HL-60 (cell line): ENCODE measurements at regions not wholly inside any gene's neighbourhood (a gene's known extent, or its start where the extent isn't known, plus 50 kb on each side); places are given as distances from the start of the nearest gene placed in this dataset.
"Not testable (repeated sequence)": the region's sequence is repeated elsewhere in the genome, so short reads cannot be mapped to it uniquely, and the experiment has no call there.

Source experiments
- DNase-seq, 2 experiments: peaks; one replicate each; pipeline ENCODE4 v3.0.0-alpha.2; 2010 to 2020; ENCODE audit warnings: low read depth in 1 of 2, low spot score in 1 of 2
- H3K27ac ChIP-seq: fragments of 250-450 bp; sonication (Bioruptor Pico); replicated peaks from 2 replicates; pipeline ENCODE4 v1.5.1; 2020; ENCODE audit warnings: mild to moderate bottlenecking, moderate library complexity
- H3K27me3 ChIP-seq: fragments of 250-450 bp; sonication (Bioruptor Pico); 2 replicates; pipeline ENCODE4 v1.5.1; 2021; ENCODE audit warnings: mild to moderate bottlenecking, moderate library complexity; ENCODE audit not compliant: insufficient read depth, poor library complexity, severe bottlenecking
- H3K4me3 ChIP-seq: replicated peaks from 2 replicates; pipeline ENCODE4 v1.5.1; 2011; ENCODE audit warnings: mild to moderate bottlenecking, control low read depth, low read length; ENCODE audit not compliant: insufficient read depth
- GABPA ChIP-seq: IDR thresholded peaks from 2 replicates; pipeline ENCODE4 v1.6.1; 2012; ENCODE audit warnings: low read depth
- POLR2AphosphoS5 ChIP-seq: IDR thresholded peaks from 2 replicates; pipeline ENCODE4 v1.6.1; 2012; ENCODE audit warnings: low read depth
- SPI1 ChIP-seq: IDR thresholded peaks from 2 replicates; pipeline ENCODE4 v1.6.1; 2012; ENCODE audit warnings: low read depth, mild to moderate bottlenecking, borderline replicate concordance
- TF ChIP-seq, protein P1 (sequence below): IDR thresholded peaks from one replicate; pipeline ENCODE4 v1.5.1; 2011; ENCODE audit warnings: low read length, control low read depth, inconsistent platforms; ENCODE audit not compliant: insufficient read depth
- TF ChIP-seq, protein P2 (sequence below): IDR thresholded peaks from 2 replicates; pipeline ENCODE4 v1.6.1; 2012; ENCODE audit warnings: low read depth; ENCODE audit not compliant: insufficient replicate concordance

DNA sequence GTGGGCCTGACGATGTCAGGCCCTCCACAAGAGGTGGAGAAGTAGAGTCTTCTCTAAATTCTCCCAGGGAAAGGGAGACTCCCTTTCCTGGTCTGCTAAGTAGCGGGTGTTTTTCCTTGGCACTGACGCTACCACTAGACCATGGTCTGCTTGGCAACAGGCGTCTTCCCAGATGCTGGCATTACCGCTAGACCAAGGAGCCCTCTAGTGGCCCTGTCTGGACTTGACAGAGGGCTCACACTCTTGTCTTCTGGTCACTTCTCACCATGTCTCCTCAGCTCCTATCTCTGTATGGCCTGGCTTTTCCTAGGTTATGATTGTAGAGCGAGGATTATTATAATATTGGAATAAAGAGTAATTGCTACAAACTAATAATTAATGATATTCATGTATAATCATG is 51.1 kb upstream of the RASSF6 start:
- H3K27me3 ChIP-seq, DNase-seq, H3K4me3 ChIP-seq, H3K27ac ChIP-seq: not testable (repeated sequence)

DNA sequence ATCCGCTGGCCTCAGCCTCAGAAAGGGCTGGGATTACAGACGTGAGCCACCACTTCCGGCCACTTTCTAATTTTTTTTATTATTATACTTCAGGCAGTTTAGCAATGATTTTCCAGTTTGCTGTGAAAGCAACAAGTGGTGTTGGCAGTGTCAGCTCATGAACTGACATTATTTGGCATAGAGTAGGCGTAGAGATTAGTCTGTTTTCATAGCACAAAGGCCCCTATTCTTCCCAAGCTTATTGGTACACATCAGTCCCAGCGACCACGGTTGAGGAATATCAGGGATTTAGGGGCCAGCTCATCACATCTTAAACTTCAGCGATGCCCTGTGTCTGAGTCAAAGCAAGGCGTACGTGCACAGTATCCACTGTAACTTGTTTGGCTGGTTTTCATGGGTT is 53.0 kb upstream of the RASSF6 start:
- no peak overlapping the region for H3K27ac ChIP-seq
- no peaks in the 10 kb centered on the region for H3K27me3 ChIP-seq
- no peak for TF ChIP-seq GABPA
- no peak for TF ChIP-seq SPI1
- TF ChIP-seq, protein P1, sequence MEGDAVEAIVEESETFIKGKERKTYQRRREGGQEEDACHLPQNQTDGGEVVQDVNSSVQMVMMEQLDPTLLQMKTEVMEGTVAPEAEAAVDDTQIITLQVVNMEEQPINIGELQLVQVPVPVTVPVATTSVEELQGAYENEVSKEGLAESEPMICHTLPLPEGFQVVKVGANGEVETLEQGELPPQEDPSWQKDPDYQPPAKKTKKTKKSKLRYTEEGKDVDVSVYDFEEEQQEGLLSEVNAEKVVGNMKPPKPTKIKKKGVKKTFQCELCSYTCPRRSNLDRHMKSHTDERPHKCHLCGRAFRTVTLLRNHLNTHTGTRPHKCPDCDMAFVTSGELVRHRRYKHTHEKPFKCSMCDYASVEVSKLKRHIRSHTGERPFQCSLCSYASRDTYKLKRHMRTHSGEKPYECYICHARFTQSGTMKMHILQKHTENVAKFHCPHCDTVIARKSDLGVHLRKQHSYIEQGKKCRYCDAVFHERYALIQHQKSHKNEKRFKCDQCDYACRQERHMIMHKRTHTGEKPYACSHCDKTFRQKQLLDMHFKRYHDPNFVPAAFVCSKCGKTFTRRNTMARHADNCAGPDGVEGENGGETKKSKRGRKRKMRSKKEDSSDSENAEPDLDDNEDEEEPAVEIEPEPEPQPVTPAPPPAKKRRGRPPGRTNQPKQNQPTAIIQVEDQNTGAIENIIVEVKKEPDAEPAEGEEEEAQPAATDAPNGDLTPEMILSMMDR = no peak
- no peak for TF ChIP-seq POLR2AphosphoS5
- TF ChIP-seq, protein P2, sequence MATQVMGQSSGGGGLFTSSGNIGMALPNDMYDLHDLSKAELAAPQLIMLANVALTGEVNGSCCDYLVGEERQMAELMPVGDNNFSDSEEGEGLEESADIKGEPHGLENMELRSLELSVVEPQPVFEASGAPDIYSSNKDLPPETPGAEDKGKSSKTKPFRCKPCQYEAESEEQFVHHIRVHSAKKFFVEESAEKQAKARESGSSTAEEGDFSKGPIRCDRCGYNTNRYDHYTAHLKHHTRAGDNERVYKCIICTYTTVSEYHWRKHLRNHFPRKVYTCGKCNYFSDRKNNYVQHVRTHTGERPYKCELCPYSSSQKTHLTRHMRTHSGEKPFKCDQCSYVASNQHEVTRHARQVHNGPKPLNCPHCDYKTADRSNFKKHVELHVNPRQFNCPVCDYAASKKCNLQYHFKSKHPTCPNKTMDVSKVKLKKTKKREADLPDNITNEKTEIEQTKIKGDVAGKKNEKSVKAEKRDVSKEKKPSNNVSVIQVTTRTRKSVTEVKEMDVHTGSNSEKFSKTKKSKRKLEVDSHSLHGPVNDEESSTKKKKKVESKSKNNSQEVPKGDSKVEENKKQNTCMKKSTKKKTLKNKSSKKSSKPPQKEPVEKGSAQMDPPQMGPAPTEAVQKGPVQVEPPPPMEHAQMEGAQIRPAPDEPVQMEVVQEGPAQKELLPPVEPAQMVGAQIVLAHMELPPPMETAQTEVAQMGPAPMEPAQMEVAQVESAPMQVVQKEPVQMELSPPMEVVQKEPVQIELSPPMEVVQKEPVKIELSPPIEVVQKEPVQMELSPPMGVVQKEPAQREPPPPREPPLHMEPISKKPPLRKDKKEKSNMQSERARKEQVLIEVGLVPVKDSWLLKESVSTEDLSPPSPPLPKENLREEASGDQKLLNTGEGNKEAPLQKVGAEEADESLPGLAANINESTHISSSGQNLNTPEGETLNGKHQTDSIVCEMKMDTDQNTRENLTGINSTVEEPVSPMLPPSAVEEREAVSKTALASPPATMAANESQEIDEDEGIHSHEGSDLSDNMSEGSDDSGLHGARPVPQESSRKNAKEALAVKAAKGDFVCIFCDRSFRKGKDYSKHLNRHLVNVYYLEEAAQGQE = no peak
- DNase-seq = no peak
- H3K4me3 ChIP-seq = no peak overlapping the region

DNA sequence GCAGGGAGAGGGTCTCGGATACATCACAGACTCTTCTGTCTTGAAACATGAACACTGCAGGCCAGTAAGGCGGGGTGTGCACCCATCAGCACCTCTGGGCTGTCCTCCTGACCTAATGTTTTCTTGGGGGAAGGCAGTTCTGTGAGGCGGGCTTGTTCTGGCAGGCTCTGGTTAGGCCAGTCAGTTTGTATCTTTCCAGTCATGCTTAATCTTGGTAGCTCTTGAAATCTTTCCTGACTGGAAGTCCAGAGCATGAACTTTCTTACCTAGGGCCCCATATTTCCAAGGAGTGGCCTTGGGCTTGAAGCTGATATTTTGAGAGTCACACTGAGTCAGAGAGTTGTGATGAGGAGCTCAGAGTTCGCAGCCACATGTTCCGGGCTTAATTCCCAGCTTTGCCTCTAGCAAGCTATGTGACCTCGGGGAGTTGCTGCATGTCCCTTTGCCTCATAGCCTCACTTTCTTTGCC is 54.2 kb upstream of the RASSF6 start:
- no peak overlapping the region for H3K27ac ChIP-seq
- no peak for TF ChIP-seq POLR2AphosphoS5
- TF ChIP-seq, protein P2 = no peak
- no peak for TF ChIP-seq SPI1
- TF ChIP-seq GABPA = no peak
- TF ChIP-seq, protein P1 = no peak
- DNase-seq = no peak

DNA sequence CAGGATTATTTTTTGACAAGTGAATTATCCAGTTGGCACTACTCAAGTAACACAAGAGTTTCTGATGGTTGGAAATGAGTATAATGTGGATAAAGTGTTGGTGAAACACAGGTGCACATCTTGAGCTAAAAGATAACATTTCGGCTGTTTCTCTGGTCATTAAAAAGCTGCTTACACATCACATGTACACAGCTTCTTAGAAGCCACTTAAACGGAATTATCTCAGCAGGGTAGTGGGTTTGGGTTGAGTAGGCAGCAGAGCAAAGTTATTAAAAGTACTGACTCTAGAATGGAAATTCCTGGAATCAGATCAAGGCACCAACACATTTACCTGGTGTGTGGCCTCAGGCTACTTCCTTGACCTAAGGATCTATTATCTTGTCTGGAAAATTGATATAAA is 55.4 kb upstream of the RASSF6 start:
- no peak overlapping the region for H3K27ac ChIP-seq
- H3K27me3 ChIP-seq = no peaks in the 10 kb centered on the region
- DNase-seq = no peak
- no peak for TF ChIP-seq POLR2AphosphoS5
- TF ChIP-seq, protein P1 = no peak
- TF ChIP-seq SPI1 = no peak
- TF ChIP-seq, protein P2 = no peak
- TF ChIP-seq GABPA = no peak
- no peak overlapping the region for H3K4me3 ChIP-seq

More for the DNA sequence above, 54.2 kb upstream of the RASSF6 start:
- no peaks in the 10 kb centered on the region for H3K27me3 ChIP-seq
- no peak overlapping the region for H3K4me3 ChIP-seq
